Skin epidermis (tissue), 12 donors: ENCODE measurements at regions not wholly inside any gene's neighbourhood (a gene's known extent, or its start where the extent isn't known, plus 50 kb on each side); places are given as distances from the start of the nearest gene placed in this dataset.

ENCODE experiments used
- H3K27ac ChIP-seq, 21 experiments: fragments of 200-600 bp; sonication (generic) in 11 of 21; one replicate each; pipeline ENCODE4 v1.5.0; 2020; ENCODE audit warnings: mild to moderate bottlenecking in 3 of 21, inconsistent platforms in 2 of 21, moderate library complexity in 2 of 21
- H3K4me3 ChIP-seq, 7 experiments: fragments of 200-600 bp; sonication (generic) in 2 of 7; one replicate each; pipeline ENCODE4 v1.5.0; 2020; ENCODE audit warnings: inconsistent platforms in 2 of 7, mild to moderate bottlenecking in 2 of 7, moderate library complexity in 1 of 7

- no peak overlapping the region for H3K27ac ChIP-seq
- H3K4me3 ChIP-seq, result no peak overlapping the region
These were observed 323.7 kb downstream of the MIAT start for GRCh38 chr22:26981111-26981510.

- Histone ChIP-seq H3K4me3 (no peak overlapping the region), H3K27ac (no peak overlapping the region)
These were observed 324.2 kb downstream of the MIAT start for GRCh38 chr22:26981541-26981940.

- Histone ChIP-seq H3K4me3 (no peak overlapping the region), H3K27ac (no peak overlapping the region)
These were observed 325.9 kb downstream of the MIAT start for GRCh38 chr22:26983311-26983710.

DNA sequence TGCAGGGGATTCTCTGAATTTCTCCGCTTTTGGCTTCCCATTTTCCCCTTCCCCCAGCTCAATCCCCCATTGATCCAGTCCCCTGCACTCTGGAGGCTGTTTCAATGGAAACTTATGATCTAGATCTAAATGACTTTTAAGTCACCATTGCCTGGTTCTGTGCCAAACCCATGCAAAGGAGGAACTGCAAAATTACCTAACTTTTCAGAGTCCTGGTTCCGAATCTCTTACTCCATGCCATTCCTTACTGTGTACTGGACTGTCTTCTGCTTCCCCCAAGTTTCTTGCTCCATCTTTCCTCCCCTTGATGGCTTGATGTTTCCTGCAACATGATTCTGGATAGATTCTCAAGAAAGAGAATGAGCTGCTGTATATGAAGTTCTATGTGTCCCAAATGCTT, 327.8 kb downstream of the MIAT start:
- Histone ChIP-seq H3K4me3 (no peak overlapping the region), H3K27ac (no peak overlapping the region)

DNA sequence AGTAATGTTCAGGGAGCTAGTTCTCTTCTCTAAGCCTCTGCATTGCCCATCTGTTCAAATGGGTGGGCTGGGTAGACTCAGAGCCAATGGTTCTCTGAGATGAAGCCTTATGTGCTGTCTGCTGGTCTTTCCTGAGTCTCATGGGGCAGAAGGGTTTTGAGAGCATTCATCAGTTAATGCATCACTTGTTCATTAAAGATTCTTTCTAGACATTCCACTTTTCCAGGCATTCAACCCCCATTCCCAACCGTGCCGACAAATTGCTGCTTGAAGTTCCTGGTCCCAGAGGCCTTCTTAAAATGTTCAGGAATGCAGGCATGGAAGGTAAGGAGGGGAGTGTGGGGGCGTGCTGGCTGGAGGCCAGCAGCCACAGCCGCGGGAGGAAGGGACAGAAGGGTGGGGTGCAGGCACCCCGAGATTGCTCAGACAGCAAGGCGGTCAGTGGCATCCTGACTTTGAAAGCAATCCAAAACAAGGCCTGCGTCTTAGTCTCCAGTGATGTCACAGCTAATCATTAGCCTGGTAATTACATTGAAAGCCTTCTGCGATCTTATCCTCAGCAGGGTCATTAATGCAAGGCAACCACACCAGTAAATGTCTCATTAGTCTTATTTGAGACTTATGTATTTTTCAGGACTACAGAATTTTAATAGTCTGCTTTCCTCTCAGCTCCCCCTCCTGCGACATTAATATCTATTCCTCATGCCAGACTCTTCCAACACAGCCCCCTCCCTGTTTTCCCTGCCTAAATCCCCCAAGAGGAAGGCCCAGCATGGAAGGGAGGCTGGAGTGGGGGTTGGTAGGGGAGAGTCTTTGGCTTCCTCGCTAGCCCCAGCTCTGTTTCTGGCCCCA, 328.8 kb downstream of the MIAT start:
- no peak overlapping the region for H3K4me3 ChIP-seq
- H3K27ac ChIP-seq, result no peak overlapping the region

DNA sequence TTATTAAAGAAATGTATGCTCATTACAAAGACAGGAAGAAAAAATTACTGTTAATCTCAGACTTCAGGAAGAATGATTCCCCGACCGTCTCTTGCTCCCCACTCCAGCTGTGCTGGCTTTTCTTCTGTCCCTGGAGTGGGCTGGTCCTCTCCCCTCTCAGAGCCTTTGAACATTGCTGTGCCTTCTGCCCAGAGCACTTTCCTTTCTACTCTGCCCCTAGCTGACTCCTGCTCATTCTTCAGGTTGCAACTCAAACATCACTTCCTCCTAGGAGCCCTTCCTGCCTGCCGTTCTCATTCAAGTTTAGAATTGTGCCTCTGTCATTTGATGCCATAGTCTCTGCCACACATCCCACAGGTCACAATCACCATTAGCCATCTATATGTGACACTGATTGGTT, 329.5 kb downstream of the MIAT start:
- no peak overlapping the region for H3K27ac ChIP-seq
- H3K4me3 ChIP-seq, result no peak overlapping the region

DNA sequence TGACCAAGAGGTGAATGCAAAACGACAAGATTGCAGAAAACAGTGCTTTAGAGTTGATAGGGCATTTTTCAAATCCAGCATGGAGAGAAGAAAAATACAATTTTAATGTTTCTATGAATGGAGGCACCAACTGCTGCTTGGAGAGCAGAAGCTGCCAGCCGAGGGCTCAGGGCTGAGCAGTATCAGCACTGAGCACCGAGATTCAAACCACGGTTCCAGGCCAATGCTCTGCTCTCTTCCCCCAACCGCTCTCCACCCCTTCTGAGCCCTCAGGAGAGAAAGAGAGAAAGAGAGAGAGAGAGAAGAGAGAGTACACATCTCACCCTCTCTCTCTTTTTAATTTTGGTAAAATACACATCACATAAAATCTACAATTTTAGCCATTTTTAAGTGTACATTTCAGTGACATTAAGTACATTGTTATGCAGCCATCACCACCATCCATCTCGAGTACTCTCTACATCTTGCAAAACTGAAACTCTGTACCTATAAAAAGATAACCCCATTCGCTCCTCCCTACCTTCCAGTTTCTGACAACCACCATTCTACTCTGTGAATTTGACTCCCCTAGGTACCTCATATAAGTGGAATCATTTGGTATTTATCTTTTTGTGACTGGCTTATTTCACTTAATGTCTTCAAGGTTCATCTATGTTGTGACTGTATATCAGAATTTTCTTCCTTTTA, 333.3 kb downstream of the MIAT start:
- no peak overlapping the region for H3K27ac ChIP-seq
- no peak overlapping the region for H3K4me3 ChIP-seq

DNA sequence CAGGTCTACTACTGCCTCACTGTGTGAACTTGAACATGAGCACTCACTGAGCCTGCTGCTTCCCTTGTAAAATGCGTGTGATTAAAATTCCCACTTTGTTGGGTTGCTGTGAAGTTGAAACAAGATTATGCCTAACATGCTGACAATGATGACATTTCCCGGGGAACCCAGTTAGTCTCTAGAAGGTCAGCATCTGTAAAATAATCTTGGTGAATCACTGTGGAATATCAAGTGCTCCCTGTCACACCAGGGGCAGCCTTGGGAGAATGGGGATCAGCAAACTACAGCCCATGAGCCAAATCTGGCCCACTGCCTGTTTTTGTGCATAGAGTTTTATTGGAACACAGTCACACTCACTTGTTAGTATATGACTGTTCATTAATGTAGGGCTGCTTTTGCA, 335.2 kb downstream of the MIAT start:
- no peak overlapping the region for H3K27ac ChIP-seq
- no peak overlapping the region for H3K4me3 ChIP-seq

DNA sequence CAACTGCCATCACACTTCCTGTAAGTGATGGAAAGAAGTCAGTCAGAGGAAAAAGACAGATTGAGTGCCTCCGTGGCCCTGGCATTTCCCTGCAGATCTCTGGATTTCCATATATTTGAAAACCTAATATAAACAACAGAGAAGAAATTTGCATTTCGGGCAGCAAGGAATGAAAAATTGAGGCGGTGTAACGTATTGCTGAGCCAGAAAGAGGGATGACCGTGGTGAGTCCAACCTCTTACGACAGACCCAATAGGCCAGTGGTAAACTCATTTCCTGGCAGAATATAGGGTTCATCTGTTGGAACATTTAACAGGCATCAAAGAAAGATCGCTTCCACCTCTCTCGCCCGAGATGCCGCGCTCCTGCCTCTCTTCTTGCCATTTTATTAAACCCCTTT, 336.5 kb downstream of the MIAT start:
- H3K27ac ChIP-seq, result no peak overlapping the region
- H3K4me3 ChIP-seq, result no peak overlapping the region

DNA sequence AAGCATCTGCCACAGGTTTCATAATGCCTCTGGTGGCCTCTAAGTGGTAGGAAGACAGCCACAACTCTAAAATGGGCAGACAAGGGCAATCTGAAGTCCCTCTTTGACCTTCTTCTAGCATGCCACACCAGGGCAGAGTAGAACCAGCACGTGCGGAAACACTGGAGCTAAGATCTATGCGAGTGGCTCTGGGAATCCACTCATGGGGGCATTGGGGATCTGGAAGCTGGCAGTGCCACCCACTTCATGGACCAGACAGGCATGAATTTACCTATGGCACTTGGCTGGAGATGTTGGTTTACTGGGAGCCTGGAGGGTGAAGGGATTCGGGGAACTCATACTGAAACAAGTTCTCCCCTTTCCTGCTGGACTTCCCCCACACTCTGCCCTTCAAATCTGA, 337.4 kb downstream of the MIAT start:
- Histone ChIP-seq H3K27ac (no peak overlapping the region), H3K4me3 (no peak overlapping the region)

- no peak overlapping the region for H3K4me3 ChIP-seq
These were observed 337.8 kb downstream of the MIAT start for GRCh38 chr22:26995235-26995634.

DNA sequence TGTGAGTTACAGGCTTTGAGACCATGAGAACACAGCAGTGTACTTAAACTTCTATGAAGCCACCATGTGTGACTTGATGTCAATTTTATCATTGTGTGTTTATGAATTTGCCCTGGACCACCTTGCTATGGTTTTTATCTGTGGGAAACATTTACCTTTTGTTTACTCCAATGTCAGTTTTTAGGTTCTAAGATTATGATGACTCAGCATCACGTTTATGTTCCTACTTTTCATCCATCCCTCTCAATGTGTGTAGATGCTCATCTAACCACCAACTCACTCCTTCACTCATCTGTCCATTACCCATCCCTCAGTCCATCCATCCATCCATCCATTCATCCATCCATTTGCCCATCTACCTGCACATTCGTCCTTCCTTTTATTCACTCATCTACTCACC, 338.8 kb downstream of the MIAT start:
- no peak overlapping the region for H3K4me3 ChIP-seq
- H3K27ac ChIP-seq, result no peak overlapping the region

More at GRCh38 chr22:26995235-26995634, 337.8 kb downstream of the MIAT start:
- no peak overlapping the region for H3K27ac ChIP-seq

- Histone ChIP-seq H3K4me3 (no peak overlapping the region), H3K27ac (peak overlapping the region in 3 of 21 experiments; percentile 34 to 68 (median 49))
These were observed 340.7 kb downstream of the MIAT start for GRCh38 chr22:26998129-26998528.

GRCh38 chr22:26998716-26999115, 341.3 kb downstream of the MIAT start:
- H3K4me3 ChIP-seq, result no peak overlapping the region
- H3K27ac ChIP-seq, result peak overlapping the region in 3 of 21 experiments; percentile 34 to 68 (median 49)

GRCh38 chr22:27003297-27003696, 345.9 kb downstream of the MIAT start:
- Histone ChIP-seq H3K27ac (no peak overlapping the region), H3K4me3 (no peak overlapping the region)

DNA sequence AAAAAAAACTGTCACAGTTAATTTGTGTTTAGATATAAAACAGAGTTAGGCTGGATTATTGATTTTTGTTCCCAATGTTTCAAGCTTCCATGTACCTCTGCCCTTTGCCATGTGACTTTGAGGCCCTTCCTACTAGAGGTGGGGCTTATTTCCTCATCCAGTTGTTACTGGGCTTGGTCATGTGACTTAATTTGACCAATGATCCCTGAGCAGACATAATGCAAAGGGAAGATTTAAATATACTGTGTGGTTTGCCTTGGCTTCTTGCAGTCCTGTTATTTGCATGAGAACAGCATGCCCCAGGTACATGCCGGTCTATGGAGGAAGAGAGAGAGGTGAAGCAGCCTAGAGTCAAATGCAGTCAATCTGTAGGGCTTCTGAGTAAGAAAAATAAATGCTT, 347.0 kb downstream of the MIAT start:
- Histone ChIP-seq H3K27ac (no peak overlapping the region), H3K4me3 (no peak overlapping the region)

GRCh38 chr22:27008454-27008853, 351.1 kb downstream of the MIAT start:
- H3K27ac ChIP-seq, result no peak overlapping the region

GRCh38 chr22:27011133-27011532, 353.7 kb downstream of the MIAT start:
- no peak overlapping the region for H3K27ac ChIP-seq
- H3K4me3 ChIP-seq, result no peak overlapping the region

More at GRCh38 chr22:27008454-27008853, 351.1 kb downstream of the MIAT start:
- no peak overlapping the region for H3K4me3 ChIP-seq

GRCh38 chr22:27011717-27012116, 354.3 kb downstream of the MIAT start:
- H3K27ac ChIP-seq, result no peak overlapping the region
- no peak overlapping the region for H3K4me3 ChIP-seq

DNA sequence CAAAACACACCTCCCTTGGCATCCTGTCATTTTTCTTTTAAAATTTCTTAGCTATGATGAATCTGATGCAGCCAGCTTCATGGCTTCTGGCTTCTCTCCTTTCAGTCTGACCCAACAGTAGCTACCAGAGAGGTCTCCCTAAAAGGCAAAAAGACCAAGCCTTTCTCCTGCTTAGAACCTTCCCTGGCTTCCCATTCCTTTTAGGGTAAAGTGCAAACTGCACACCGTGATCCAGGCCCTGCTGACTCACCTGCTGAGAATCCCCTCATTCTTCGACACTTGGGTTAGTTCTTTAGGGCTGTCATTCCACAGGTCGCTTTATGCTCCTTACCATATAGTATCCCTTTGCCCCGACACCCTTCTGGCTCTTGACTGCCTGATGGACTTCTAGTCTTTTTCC, 362.4 kb downstream of the MIAT start:
- Histone ChIP-seq H3K27ac (no peak overlapping the region), H3K4me3 (no peak overlapping the region)

- H3K27ac ChIP-seq, result no peak overlapping the region
- no peak overlapping the region for H3K4me3 ChIP-seq
These were observed 365.0 kb downstream of the MIAT start for GRCh38 chr22:27022274-27022895.
